CD4-positive, alpha-beta T cell (primary cell): ENCODE measurements at regions not wholly inside any gene's neighbourhood (a gene's known extent, or its start where the extent isn't known, plus 50 kb on each side); places are given as distances from the start of the nearest gene placed in this dataset.

ENCODE experiments used
- ATAC-seq: fragments of 200-7000 bp; cut with Tn5 transposase; one replicate; pipeline ENCODE4 v1.10.0; 2022; ENCODE audit warnings: mild to moderate bottlenecking; ENCODE audit not compliant: poor library complexity
- CTCF ChIA-PET: fragments of 350-600 bp; sonication (Branson Sonifier 250); formaldehyde crosslinking; loops from one replicate; lab custom pipeline; 2021; ENCODE audit warnings: antibody characterized with exemption, inconsistent platforms; lab: Charles Lee
- POLR2A ChIA-PET: fragments of 350-600 bp; sonication (Branson Sonifier 250); formaldehyde crosslinking; loops from one replicate; lab custom pipeline; 2021; ENCODE audit warnings: antibody characterized with exemption, inconsistent platforms; lab: Charles Lee
- DNase-seq, 14 experiments: peaks; one replicate each; pipeline ENCODE4 v3.0.0-alpha.2; 2013 to 2020; ENCODE audit warnings: mixed read lengths in 2 of 14
- H3K27ac ChIP-seq, 2 donors: one replicate each; pipeline versions ENCODE4 v1.5.1 to v1.7.0; 2013; ENCODE audit warnings: low read length in 2 of 2, low read depth in 1 of 2, mild to moderate bottlenecking in 1 of 2
- H3K27me3 ChIP-seq, 2 experiments: 1 replicate in 1 of 2; 2 replicates in 1 of 2; pipeline versions ENCODE4 v1.6.1 to v1.7.0; 2013; ENCODE audit warnings: low read length in 2 of 2, control low read depth in 1 of 2, mild to moderate bottlenecking in 1 of 2, moderate library complexity in 1 of 2; ENCODE audit not compliant: insufficient read depth in 2 of 2, control insufficient read depth in 1 of 2
- H3K36me3 ChIP-seq: one replicate; pipeline ENCODE4 v1.6.1; 2013; ENCODE audit warnings: low read length, control low read depth; ENCODE audit not compliant: insufficient read depth
- H3K4me1 ChIP-seq: one replicate; pipeline ENCODE4 v1.6.1; 2013; ENCODE audit warnings: low read length, control low read depth; ENCODE audit not compliant: insufficient read depth
- H3K4me3 ChIP-seq: one replicate; pipeline ENCODE4 v1.5.1; 2013; ENCODE audit warnings: mild to moderate bottlenecking, low read length, moderate library complexity
- H3K9me3 ChIP-seq, 2 experiments: 1 replicate in 1 of 2; 2 replicates in 1 of 2; pipeline versions ENCODE4 v1.6.1 to v1.7.0; 2013; ENCODE audit warnings: low read length in 2 of 2, mild to moderate bottlenecking in 2 of 2, control low read depth in 1 of 2, moderate library complexity in 1 of 2; ENCODE audit not compliant: control insufficient read depth in 1 of 2, insufficient read depth in 1 of 2
- H3K27ac Mint-ChIP-seq: one replicate; pipeline ENCODE4 v1.8.0; 2020; ENCODE audit warnings: mixed read lengths
- H3K27me3 Mint-ChIP-seq: one replicate; pipeline ENCODE4 v1.8.0; 2021; ENCODE audit warnings: mixed read lengths
- H3K36me3 Mint-ChIP-seq: one replicate; pipeline ENCODE4 v1.8.0; 2021; ENCODE audit warnings: low read depth, mixed read lengths
- H3K4me1 Mint-ChIP-seq: one replicate; pipeline ENCODE4 v1.8.0; 2021; ENCODE audit warnings: low read depth, mixed read lengths
- H3K4me3 Mint-ChIP-seq: one replicate; pipeline ENCODE4 v1.8.0; 2020; ENCODE audit warnings: mild to moderate bottlenecking, mixed read lengths
- H3K9me3 Mint-ChIP-seq: one replicate; pipeline ENCODE4 v1.8.0; 2020; ENCODE audit warnings: mixed read lengths
- intact Hi-C, 2 experiments: fragments of 100-400 bp; cut with DNase I in 1 of 2; cut with micrococcal nuclease in 1 of 2; formaldehyde crosslinking; loops; one replicate each; pipeline versions ENCODE4 v1.15.1 to v1.9.0; 2023 to 2025; cut with DNase I, micrococcal nuclease
- TF ChIP-seq, protein P1 (sequence below): fragments of 200-600 bp; IDR thresholded peaks from one replicate; pipeline ENCODE4 v1.8.0; 2022; ENCODE audit warnings: antibody characterized with exemption, mild to moderate bottlenecking

DNA sequence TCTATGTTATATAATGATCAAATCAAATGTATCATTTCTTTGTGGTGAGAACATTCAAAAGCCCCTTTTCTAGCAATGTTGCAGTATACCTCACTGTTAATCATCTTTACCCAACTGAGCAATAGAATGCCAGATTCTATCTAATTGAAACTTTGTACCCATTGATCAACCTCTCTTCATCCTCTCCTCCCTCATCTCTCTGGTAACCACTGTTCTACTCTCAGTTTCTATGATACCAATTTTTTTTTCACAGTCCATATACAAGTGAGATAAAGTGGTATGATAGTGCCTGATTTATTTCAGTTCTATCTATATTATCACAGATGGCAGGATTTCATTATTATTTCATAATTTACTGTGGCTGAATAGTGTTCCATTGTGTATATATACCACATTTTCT is 209.8 kb downstream of the SPCS3 start:
- Histone ChIP-seq H3K4me3 (no peak overlapping the region), H3K9me3 (no peaks in the 10 kb centered on the region), H3K27ac (no peak overlapping the region), H3K36me3 (no peaks in the 10 kb centered on the region), H3K4me1 (no peaks in the 10 kb centered on the region), H3K27me3 (no peaks in the 10 kb centered on the region)
- no peak overlapping the region for H3K4me3 Mint-ChIP-seq
- DNase-seq (no peak), ATAC-seq (no peak)
- H3K4me1 Mint-ChIP-seq, result no peaks in the 10 kb centered on the region
- TF ChIP-seq, protein P1, sequence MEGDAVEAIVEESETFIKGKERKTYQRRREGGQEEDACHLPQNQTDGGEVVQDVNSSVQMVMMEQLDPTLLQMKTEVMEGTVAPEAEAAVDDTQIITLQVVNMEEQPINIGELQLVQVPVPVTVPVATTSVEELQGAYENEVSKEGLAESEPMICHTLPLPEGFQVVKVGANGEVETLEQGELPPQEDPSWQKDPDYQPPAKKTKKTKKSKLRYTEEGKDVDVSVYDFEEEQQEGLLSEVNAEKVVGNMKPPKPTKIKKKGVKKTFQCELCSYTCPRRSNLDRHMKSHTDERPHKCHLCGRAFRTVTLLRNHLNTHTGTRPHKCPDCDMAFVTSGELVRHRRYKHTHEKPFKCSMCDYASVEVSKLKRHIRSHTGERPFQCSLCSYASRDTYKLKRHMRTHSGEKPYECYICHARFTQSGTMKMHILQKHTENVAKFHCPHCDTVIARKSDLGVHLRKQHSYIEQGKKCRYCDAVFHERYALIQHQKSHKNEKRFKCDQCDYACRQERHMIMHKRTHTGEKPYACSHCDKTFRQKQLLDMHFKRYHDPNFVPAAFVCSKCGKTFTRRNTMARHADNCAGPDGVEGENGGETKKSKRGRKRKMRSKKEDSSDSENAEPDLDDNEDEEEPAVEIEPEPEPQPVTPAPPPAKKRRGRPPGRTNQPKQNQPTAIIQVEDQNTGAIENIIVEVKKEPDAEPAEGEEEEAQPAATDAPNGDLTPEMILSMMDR, result no peak
- ChIA-PET CTCF (no interaction called here), POLR2A (no interaction called here)
- no peaks in the 10 kb centered on the region for H3K27me3 Mint-ChIP-seq
- H3K9me3 Mint-ChIP-seq, result no peaks in the 10 kb centered on the region
- H3K27ac Mint-ChIP-seq, result no peak overlapping the region
- intact Hi-C loops, result no loop called here
- H3K36me3 Mint-ChIP-seq, result no peaks in the 10 kb centered on the region

DNA sequence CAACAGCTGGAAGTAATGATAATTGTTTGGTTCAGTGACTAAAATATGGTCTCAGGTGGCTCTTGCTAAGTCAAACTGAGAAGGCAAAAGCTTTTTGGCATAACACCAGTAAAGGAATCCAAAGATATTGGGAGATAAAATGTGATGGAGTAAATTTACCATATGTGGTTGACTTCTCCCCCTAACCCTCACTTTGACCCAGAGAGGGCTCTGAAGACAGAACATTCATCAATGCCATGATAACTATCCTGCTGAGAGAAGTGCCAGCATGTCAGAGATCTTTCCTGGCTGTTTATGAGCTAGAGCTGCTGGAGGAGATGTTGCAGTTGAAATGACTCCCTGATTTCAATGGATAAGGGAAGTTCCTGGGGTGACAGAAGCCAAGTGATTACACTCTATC is 213.4 kb downstream of the SPCS3 start:
- Mint-ChIP-seq H3K9me3 (no peaks in the 10 kb centered on the region), H3K4me3 (no peak overlapping the region), H3K27me3 (no peaks in the 10 kb centered on the region), H3K27ac (no peak overlapping the region), H3K36me3 (no peaks in the 10 kb centered on the region), H3K4me1 (no peaks in the 10 kb centered on the region)
- DNase-seq, result no peak
- CTCF ChIA-PET, result no interaction called here
- intact Hi-C loops, result no loop called here
- H3K9me3 ChIP-seq, result no peaks in the 10 kb centered on the region
- POLR2A ChIA-PET, result no interaction called here
- TF ChIP-seq, protein P1, result no peak
- ATAC-seq, result no peak
- no peak overlapping the region for H3K4me3 ChIP-seq
- no peaks in the 10 kb centered on the region for H3K27me3 ChIP-seq
- no peak overlapping the region for H3K27ac ChIP-seq
- no peaks in the 10 kb centered on the region for H3K4me1 ChIP-seq
- H3K36me3 ChIP-seq, result no peaks in the 10 kb centered on the region

DNA sequence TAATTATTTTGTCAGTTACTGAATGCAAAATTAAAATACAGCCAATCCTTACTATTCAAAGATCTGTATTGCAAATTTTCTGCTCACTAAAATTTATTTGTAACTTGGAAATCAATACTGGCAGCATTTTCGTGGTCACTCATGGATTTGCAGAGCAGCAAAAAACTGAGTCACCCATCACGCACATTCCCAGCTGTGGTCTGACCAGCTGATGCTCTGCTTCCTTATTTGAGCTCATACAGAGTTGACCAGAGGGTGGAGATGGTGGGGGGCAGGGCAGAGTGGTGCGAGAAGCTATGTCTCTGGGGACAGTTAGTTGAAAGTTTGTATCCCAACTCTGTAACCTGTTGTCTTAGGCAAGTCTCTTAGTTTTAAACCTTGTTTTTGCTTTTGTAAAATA is 214.8 kb downstream of the SPCS3 start:
- no peaks in the 10 kb centered on the region for H3K9me3 Mint-ChIP-seq
- DNase-seq (no peak), ATAC-seq (no peak)
- no peaks in the 10 kb centered on the region for H3K27me3 ChIP-seq
- no peak overlapping the region for H3K4me3 ChIP-seq
- no peaks in the 10 kb centered on the region for H3K36me3 Mint-ChIP-seq
- no peak overlapping the region for H3K27ac ChIP-seq
- no peaks in the 10 kb centered on the region for H3K4me1 ChIP-seq
- intact Hi-C loops, result no loop called here
- no peak overlapping the region for H3K27ac Mint-ChIP-seq
- H3K4me1 Mint-ChIP-seq, result no peaks in the 10 kb centered on the region
- no peaks in the 10 kb centered on the region for H3K9me3 ChIP-seq
- TF ChIP-seq, protein P1, result no peak
- CTCF ChIA-PET, result no interaction called here
- H3K27me3 Mint-ChIP-seq, result no peaks in the 10 kb centered on the region
- H3K4me3 Mint-ChIP-seq, result no peak overlapping the region
- H3K36me3 ChIP-seq, result no peaks in the 10 kb centered on the region
- POLR2A ChIA-PET, result no interaction called here
